Suprapubic skin (tissue), 3 donors: ENCODE measurements at regions not wholly inside any gene's neighbourhood (a gene's known extent, or its start where the extent isn't known, plus 50 kb on each side); places are given as distances from the start of the nearest gene placed in this dataset.

Source experiments
- CTCF ChIP-seq, 2 donors: fragments of 200-600 bp in 1 of 2; fragments of 450-650 bp in 1 of 2; sonication (generic) in 1 of 2; IDR thresholded peaks; one replicate each; pipeline ENCODE4 v1.5.1; 2016 to 2019; ENCODE audit warnings: antibody characterized with exemption in 2 of 2, mild to moderate bottlenecking in 1 of 2, moderate library complexity in 1 of 2
- POLR2A ChIP-seq, 2 donors: fragments of 450-650 bp; IDR thresholded peaks; one replicate each; pipeline ENCODE4 v1.6.1; 2017; ENCODE audit warnings: antibody characterized with exemption in 2 of 2, mild to moderate bottlenecking in 2 of 2, moderate library complexity in 2 of 2

- TF ChIP-seq POLR2A (IDR thresholded peaks at IDR 0.05) (no peak), CTCF (IDR thresholded peaks at IDR 0.05) (no peak)
Observed at GRCh38 chr3:13195374-13195773, 122.1 kb upstream of the IQSEC1 start.
